Stimulated activated CD4-positive, alpha-beta T cell treated with anti-CD3 and anti-CD28 coated beads, Interleukin-15, amount 100 ng/mL, for 24 hours (primary cell): ENCODE measurements at regions not wholly inside any gene's neighbourhood (a gene's known extent, or its start where the extent isn't known, plus 50 kb on each side); places are given as distances from the start of the nearest gene placed in this dataset.

Experiments used
- DNase-seq: peaks from one replicate; pipeline ENCODE4 v3.0.0-alpha.2; 2020

- DNase-seq = peak; percentile 4
These were observed 190.1 kb downstream of the TTC32 start for GRCh38 chr2:19711470-19712372.

- no peak for DNase-seq
These were observed 191.6 kb downstream of the TTC32 start for GRCh38 chr2:19710230-19710629.

DNA sequence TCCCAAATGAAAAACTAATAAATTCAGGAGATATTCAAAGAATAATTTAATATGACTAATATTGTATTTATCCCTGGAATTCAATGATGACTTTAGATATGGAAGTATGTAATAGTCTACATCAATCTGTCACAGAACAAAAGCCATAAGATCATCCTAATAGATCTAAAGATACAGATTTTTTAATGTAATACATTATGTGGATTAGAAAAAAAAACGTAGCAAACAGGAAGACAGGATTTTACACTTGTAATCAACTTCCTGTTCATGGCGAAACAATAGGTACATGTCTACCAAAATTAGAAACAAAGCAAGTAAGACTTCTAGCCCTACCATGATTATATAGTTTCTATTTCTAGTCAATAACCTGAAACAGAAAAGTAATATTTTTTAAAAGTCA is 192.2 kb downstream of the TTC32 start:
- DNase-seq = no peak

GRCh38 chr2:19708776-19709175 is 193.0 kb downstream of the TTC32 start:
- DNase-seq = no peak

- DNase-seq = no peak
These were observed 195.5 kb downstream of the TTC32 start for GRCh38 chr2:19706332-19706731.

- DNase-seq = no peak
These were observed 199.5 kb downstream of the TTC32 start for GRCh38 chr2:19702267-19702666.

DNA sequence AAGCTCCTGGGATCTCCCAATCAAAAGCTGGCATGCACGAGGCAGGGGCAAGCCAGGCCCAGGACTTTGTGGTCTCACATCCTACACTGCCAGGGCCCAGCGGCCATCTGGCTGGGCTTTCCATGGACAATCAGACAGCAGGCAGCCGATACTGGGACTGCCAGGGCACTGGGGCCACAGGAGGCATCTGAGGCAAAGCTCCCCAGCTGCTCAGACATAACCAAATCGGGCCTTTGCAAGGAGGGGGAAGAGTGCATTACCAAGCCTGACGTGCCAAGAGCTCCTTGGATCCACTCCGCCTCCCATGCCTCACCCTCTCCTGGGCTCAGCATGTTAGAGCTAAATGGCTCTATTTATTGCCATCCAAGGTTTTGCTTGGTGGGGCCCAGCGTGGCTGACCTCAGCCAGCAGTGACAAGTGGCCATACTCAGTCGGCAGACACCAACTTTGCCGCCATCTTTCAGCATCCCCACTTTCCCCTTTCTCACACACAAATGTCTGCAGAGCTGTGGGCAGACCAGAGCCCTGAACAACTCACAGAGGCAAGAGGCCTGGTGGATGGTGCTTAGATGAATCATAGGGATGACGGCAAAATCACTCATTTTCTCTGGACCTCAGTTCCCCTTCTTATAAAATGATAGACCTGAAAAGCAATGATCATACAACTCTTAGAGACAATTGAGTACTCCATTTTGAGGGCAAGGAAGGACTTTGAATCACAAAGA is 200.8 kb downstream of the TTC32 start:
- no peak for DNase-seq

- DNase-seq = no peak
These were observed 204.7 kb downstream of the TTC32 start for GRCh38 chr2:19697131-19697530.

- DNase-seq = no peak
These were observed 206.1 kb downstream of the TTC32 start for GRCh38 chr2:19695706-19696105.

GRCh38 chr2:19691892-19692291 is 209.9 kb downstream of the TTC32 start:
- no peak for DNase-seq

- DNase-seq = no peak
These were observed 211.4 kb downstream of the TTC32 start for GRCh38 chr2:19690429-19690828.

- no peak for DNase-seq
These were observed 212.1 kb downstream of the TTC32 start for GRCh38 chr2:19689646-19690168.

GRCh38 chr2:19688059-19688458 is 213.7 kb downstream of the TTC32 start:
- DNase-seq = no peak

DNA sequence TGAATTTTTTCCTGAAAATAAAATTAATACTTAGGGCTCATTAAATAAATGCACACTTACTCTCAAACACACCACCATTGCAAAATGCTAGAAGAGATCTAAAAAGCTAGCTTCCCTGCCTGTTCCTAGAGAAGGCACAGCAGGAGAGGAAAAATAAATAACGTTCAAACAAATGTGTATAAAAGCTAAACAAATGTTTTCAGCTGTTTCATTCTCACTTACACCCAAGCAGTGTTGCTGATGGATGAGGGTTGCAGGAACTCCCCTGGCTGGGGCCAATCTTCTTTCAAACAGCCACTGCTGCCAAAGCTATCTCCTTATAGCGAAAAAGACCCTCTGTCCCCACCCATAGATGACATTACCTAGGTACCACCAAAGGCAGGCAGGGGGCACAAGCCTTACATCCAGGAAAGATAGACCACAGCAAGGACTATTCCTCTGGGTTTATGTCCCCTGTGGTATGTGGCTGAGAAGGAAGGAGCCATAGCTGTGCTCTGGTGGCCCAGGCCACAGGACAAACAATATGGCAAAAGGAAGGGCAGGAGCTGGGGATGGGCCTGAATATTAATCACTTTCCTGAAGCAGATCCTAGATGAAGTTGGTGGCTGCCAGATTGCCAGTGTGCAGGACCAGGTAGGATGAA is 214.6 kb downstream of the TTC32 start:
- no peak for DNase-seq

DNA sequence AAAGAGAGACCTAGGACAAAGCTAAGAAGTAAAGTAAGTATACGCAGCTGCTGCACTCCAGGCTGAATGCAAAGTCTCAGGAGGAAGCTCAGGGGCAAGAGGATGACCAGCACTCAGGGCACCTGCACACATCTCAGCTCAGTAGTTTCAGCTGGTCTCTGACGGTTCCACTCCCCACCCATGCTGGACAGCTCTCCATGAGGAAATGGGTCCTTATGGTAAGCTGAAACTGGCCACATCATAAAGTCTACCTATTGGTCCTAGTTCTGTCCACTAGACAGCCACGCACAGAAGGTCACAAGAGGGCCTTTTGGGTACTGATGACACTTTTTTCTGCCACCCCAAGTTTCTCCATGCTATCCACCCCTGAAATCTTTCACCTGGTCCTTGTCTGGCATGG is 215.3 kb downstream of the TTC32 start:
- no peak for DNase-seq

- no peak for DNase-seq
These were observed 216.1 kb downstream of the TTC32 start for GRCh38 chr2:19685731-19686130.

DNA sequence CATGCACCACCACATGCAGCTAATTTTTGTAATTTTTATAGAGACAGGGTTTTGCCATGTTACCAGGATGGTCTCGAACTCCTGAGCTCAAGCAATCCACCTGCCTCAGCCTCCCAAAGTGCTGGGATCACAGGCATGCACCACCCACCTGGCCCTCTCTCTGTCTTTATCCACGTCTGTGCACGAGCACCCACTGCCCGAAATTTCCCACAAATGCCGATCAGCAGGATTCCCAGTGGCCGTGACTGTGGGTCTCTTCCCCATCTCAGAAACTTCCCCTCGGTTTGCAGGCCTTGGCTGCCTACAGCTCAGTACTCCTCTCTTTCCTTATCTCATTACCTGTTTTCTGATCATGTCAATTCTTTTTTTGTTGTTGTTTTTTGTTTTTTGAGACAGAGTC is 217.3 kb downstream of the TTC32 start:
- no peak for DNase-seq

DNA sequence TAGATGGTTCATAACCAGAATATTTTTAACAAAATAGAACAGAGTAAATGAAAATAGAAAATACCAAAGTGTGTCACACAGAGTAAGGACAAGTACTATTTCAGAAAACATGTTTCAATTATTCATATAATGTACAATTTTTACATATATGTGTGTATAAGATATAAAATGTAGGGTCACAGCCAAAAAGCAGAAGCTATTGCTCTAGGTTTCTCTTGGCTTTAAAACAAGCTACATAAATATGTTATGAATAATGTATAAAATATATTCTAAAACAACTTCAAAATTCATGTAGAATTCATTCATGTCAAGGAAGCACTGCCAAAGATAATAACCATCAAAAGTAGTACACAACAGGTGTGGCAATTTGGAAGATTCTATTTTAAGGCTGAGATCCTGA is 218.2 kb downstream of the TTC32 start:
- no peak for DNase-seq

- DNase-seq = no peak
These were observed 219.3 kb downstream of the TTC32 start for GRCh38 chr2:19682493-19682892.

- DNase-seq = no peak
These were observed 223.8 kb downstream of the TTC32 start for GRCh38 chr2:19677825-19678518.

- DNase-seq = no peak
These were observed 224.5 kb downstream of the TTC32 start for GRCh38 chr2:19677215-19677777.

GRCh38 chr2:19676770-19677169 is 225.0 kb downstream of the TTC32 start:
- no peak for DNase-seq
